ENCODE measurements at regions not wholly inside any gene's neighbourhood (a gene's known extent, or its start where the extent isn't known, plus 50 kb on each side); places are given as distances from the start of the nearest gene placed in this dataset.
"Not testable (repeated sequence)": the region's sequence is repeated elsewhere in the genome, so short reads cannot be mapped to it uniquely, and the experiment has no call there.

GRCh38 chrX:132302687-132303086 is 83.4 kb upstream of the RAP2C start:
- DNase-seq; H3K4me1 ChIP-seq; H3K36me3 ChIP-seq; H3K9me3 ChIP-seq; H3K27ac ChIP-seq; ATAC-seq; H3K27me3 ChIP-seq; intact Hi-C loops (cut with DNase I); H3K4me3 ChIP-seq: not testable (repeated sequence)

DNA sequence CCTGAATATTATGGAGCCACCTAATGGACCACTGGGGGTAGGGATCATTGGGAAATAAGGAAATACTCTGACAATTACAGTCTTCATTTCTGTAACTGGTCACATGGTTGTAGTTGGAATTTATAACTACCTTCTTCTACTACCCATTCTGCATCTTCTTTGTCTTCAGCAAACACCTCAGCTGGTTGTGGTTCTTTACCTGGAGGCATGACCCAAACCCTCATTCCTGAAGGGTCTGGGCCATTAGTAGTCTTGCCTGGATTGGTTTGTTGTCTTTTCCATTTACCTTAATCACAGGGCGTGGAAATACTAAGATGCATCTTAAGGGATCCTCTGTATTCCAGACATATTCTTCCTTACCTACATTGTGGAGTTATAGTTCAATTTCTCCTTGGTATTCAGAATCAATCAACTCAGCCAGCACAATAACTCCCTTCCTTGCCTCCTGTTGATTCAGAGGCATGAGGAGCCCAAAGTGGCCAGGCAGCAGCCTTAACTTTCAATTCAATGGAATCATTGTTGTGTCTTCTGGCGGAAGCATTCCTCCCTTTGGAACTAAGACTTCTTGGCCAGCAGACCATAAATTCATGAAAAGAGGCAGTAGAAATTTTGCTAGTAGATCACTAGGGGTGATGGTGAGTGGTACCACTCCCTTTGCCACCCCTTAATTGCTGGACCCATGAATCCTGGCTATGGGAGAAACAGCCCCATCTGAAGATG is 75.7 kb upstream of the RAP2C start:
- Histone ChIP-seq H3K9me3 (no peaks in the 10 kb centered on the region), H3K4me1 (no peaks in the 10 kb centered on the region), H3K4me3 (no peak overlapping the region), H3K36me3 (no peaks in the 10 kb centered on the region), H3K27me3 (peaks cover 0 to 3% of the 10 kb centered on the region in 2 donors), H3K27ac (no peak overlapping the region)
- ATAC-seq (no peak), DNase-seq (no peak)
- no peak for TF ChIP-seq CTCF (IDR thresholded peaks at IDR 0.05)
- intact Hi-C loops (cut with DNase I) = loop anchor here in 1 of 2 donors (5.0 kb wide), 1 partner anchor 317 kb away; no protein-coding TSS in a partner anchor

DNA sequence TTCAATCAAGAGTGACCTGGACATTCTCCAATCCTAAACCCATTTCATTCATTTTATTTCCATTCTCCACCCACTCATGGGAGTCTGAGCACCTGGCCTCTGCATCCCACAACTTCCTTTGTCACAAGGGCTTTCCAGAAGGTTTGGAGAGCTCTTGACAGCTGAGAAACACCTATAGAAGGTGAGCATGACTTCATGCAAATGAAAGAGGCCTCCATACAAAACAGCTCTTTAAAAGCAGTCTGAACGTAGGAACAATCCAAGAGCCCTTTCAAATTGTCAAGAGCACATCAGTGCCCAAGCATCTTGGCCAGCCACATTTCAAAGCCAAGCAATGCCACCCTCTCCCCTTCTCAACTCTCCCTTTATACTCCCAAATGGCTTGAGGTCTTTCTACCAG is 74.9 kb upstream of the RAP2C start:
- H3K27me3 ChIP-seq = peaks cover 0 to 3% of the 10 kb centered on the region in 2 donors
- H3K27ac ChIP-seq = no peak overlapping the region
- no peak overlapping the region for H3K4me3 ChIP-seq
- intact Hi-C loops (cut with DNase I) = loop anchor here in 1 of 2 donors (5.0 kb wide), 1 partner anchor 318 kb away; no protein-coding TSS in a partner anchor
- H3K36me3 ChIP-seq = no peaks in the 10 kb centered on the region
- peak; percentile 71 for ATAC-seq
- H3K9me3 ChIP-seq = no peaks in the 10 kb centered on the region
- TF ChIP-seq CTCF (IDR thresholded peaks at IDR 0.05) = no peak
- H3K4me1 ChIP-seq = no peaks in the 10 kb centered on the region
- DNase-seq = peak in 1 of 4 donors; percentile 24

DNA sequence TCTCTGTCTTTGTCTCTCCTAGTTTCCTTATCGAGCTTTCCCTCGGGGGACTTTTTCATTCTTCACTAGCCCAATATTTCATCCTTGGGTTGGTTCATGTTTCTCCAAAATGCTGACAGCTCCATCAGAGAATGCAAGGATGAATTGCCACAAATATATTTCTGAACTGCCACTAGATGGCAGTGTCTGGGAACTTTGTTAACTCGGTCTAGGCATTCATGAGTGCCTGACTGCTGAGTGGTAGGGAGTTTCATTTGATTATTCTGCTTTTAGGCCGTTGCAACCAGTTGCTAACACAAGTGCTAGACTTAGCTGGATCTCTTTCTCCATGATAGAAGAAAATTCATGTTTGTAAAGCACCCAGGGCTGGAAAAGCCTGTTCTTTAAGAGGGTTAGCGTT is 73.5 kb upstream of the RAP2C start:
- peak; percentile 93 for ATAC-seq
- no peak overlapping the region for H3K4me3 ChIP-seq
- no peaks in the 10 kb centered on the region for H3K9me3 ChIP-seq
- no peak overlapping the region for H3K27ac ChIP-seq
- peaks cover 0 to 3% of the 10 kb centered on the region in 2 donors for H3K27me3 ChIP-seq
- TF ChIP-seq CTCF (IDR thresholded peaks at IDR 0.05) = peak; percentile 45 to 56
- intact Hi-C loops (cut with DNase I) = loop anchor here in 1 of 2 donors (5.0 kb wide), 1 partner anchor 320 kb away; no protein-coding TSS in a partner anchor
- H3K36me3 ChIP-seq = no peaks in the 10 kb centered on the region
- no peaks in the 10 kb centered on the region for H3K4me1 ChIP-seq
- DNase-seq = peak in 2 of 4 donors; percentile 49 to 74

- no peak for DNase-seq
- TF ChIP-seq CTCF (IDR thresholded peaks at IDR 0.05) = no peak
- H3K36me3 ChIP-seq = no peaks in the 10 kb centered on the region
- intact Hi-C loops (cut with DNase I) = no loop called here
- H3K9me3 ChIP-seq = no peaks in the 10 kb centered on the region
- ATAC-seq = no peak
- H3K27ac ChIP-seq = no peak overlapping the region
- no peaks in the 10 kb centered on the region for H3K4me1 ChIP-seq
- H3K27me3 ChIP-seq = peaks cover 0 to 5% of the 10 kb centered on the region in 2 donors
- no peak overlapping the region for H3K4me3 ChIP-seq
Measured at GRCh38 chrX:132277953-132278614, 58.8 kb upstream of the RAP2C start.

Data from left lung (tissue), 4 donors.